GM23338 (cell line): ENCODE measurements at regions not wholly inside any gene's neighbourhood (a gene's known extent, or its start where the extent isn't known, plus 50 kb on each side); places are given as distances from the start of the nearest gene placed in this dataset.

ENCODE experiments used
- ATAC-seq: fragments of 200-7000 bp; cut with Tn5 transposase; 3 replicates; pipeline ENCODE4 v1.9.1; 2020
- DNase-seq: peaks from one replicate; pipeline ENCODE4 v3.0.0-alpha.2; 2015; ENCODE audit warnings: low spot score
- H2AFZ ChIP-seq: fragments of 200-600 bp; sonication (generic); 2 replicates; pipeline ENCODE4 v1.8.0; 2016; ENCODE audit warnings: antibody characterized with exemption, mild to moderate bottlenecking, moderate library complexity
- H3F3A ChIP-seq: fragments of 200-600 bp; sonication (generic); replicated peaks from 2 replicates; pipeline ENCODE4 v1.8.0; 2017; ENCODE audit warnings: antibody characterized with exemption, mixed run types, low read depth
- H3K27ac ChIP-seq: fragments of 200-600 bp; sonication (generic); 2 replicates; pipeline ENCODE4 v1.6.1; 2016; ENCODE audit warnings: low read depth
- H3K27me3 ChIP-seq: fragments of 200-600 bp; sonication (generic); 2 replicates; pipeline ENCODE4 v1.8.0; 2016; ENCODE audit warnings: mild to moderate bottlenecking, mixed run types, moderate library complexity; ENCODE audit not compliant: insufficient read depth
- H3K36me3 ChIP-seq: fragments of 200-600 bp; sonication (generic); 2 replicates; pipeline ENCODE4 v1.8.0; 2016; ENCODE audit warnings: mild to moderate bottlenecking; ENCODE audit not compliant: insufficient read depth
- H3K4me1 ChIP-seq: fragments of 200-600 bp; sonication (generic); 2 replicates; pipeline ENCODE4 v1.8.0; 2016; ENCODE audit warnings: mild to moderate bottlenecking, moderate library complexity; ENCODE audit not compliant: insufficient read depth
- H3K4me2 ChIP-seq: fragments of 200-600 bp; sonication (generic); 2 replicates; pipeline ENCODE4 v1.7.1; 2017; ENCODE audit warnings: mixed run types
- H3K4me3 ChIP-seq: fragments of 200-600 bp; sonication (generic); 2 replicates; pipeline ENCODE4 v1.6.1; 2016; ENCODE audit warnings: mixed run types
- H3K79me2 ChIP-seq: fragments of 200-600 bp; sonication (generic); replicated peaks from 2 replicates; pipeline ENCODE4 v1.8.0; 2017; ENCODE audit warnings: mild to moderate bottlenecking; ENCODE audit not compliant: insufficient read depth
- H3K9me2 ChIP-seq: fragments of 200-600 bp; sonication (generic); 2 replicates; pipeline ENCODE4 v1.8.0; 2017; ENCODE audit not compliant: insufficient read depth
- H4K20me1 ChIP-seq: fragments of 200-600 bp; sonication (generic); replicated peaks from 2 replicates; pipeline ENCODE4 v1.8.0; 2017; ENCODE audit warnings: mild to moderate bottlenecking; ENCODE audit not compliant: insufficient read depth
- H3K27ac Mint-ChIP-seq: 2 replicates; pipeline ENCODE4 v1.8.0; 2020; ENCODE audit warnings: inconsistent platforms, mild to moderate bottlenecking, moderate library complexity, mixed read lengths
- H3K27me3 Mint-ChIP-seq: 3 replicates; pipeline ENCODE4 v1.8.0; 2022; ENCODE audit warnings: low read depth, mild to moderate bottlenecking, moderate library complexity, mixed read lengths, inconsistent platforms; ENCODE audit not compliant: insufficient read depth, poor library complexity
- H3K36me3 Mint-ChIP-seq: 3 replicates; pipeline ENCODE4 v1.8.0; 2021; ENCODE audit warnings: low read depth, mild to moderate bottlenecking, inconsistent platforms, moderate library complexity, mixed read lengths
- H3K4me1 Mint-ChIP-seq: 3 replicates; pipeline ENCODE4 v1.8.0; 2020; ENCODE audit warnings: mild to moderate bottlenecking, inconsistent platforms, mixed read lengths
- H3K4me3 Mint-ChIP-seq: 3 replicates; pipeline ENCODE4 v1.8.0; 2021; ENCODE audit warnings: moderate library complexity, mild to moderate bottlenecking, inconsistent platforms, mixed read lengths
- H3K9me3 Mint-ChIP-seq: 3 replicates; pipeline ENCODE4 v1.8.0; 2020; ENCODE audit warnings: moderate library complexity, mild to moderate bottlenecking, inconsistent platforms, mixed read lengths
- CTCF ChIP-seq, 2 experiments: fragments of 200-600 bp in 1 of 2; sonication (generic) in 1 of 2; conservative IDR thresholded peaks; 2 replicates each; pipeline versions ENCODE4 v1.5.1 to v1.6.1; 2016 to 2017; ENCODE audit warnings: antibody characterized with exemption in 2 of 2, low read depth in 2 of 2, mild to moderate bottlenecking in 2 of 2, moderate library complexity in 1 of 2
- ETS1 ChIP-seq: IDR thresholded peaks from 2 replicates; pipeline ENCODE4 v1.6.1; 2016; ENCODE audit warnings: antibody characterized with exemption
- EZH2 ChIP-seq: fragments of 200-600 bp; sonication (generic); IDR thresholded peaks from one replicate; pipeline ENCODE4 v1.8.0; 2017; ENCODE audit warnings: antibody characterized with exemption, mild to moderate bottlenecking, low read depth; ENCODE audit not compliant: unreplicated experiment
- EZH2phosphoT487 ChIP-seq: fragments of 200-600 bp; sonication (generic); IDR thresholded peaks from one replicate; pipeline ENCODE4 v1.8.1; 2018; ENCODE audit warnings: antibody characterized with exemption; ENCODE audit not compliant: unreplicated experiment
- NANOG ChIP-seq: IDR thresholded peaks from 2 replicates; pipeline ENCODE4 v1.6.1; 2016; ENCODE audit warnings: antibody characterized with exemption, borderline replicate concordance
- POLR2AphosphoS5 ChIP-seq: IDR thresholded peaks from 2 replicates; pipeline ENCODE4 v1.6.1; 2016; ENCODE audit warnings: antibody characterized with exemption, low read depth
- REST ChIP-seq: IDR thresholded peaks from one replicate; pipeline ENCODE4 v1.6.1; 2018; ENCODE audit warnings: antibody characterized with exemption; ENCODE audit not compliant: unreplicated experiment
- STAT1 ChIP-seq: IDR thresholded peaks from one replicate; pipeline ENCODE4 v1.6.1; 2016; ENCODE audit warnings: antibody characterized with exemption; ENCODE audit not compliant: unreplicated experiment

GRCh38 chr13:50476577-50477285, 366.8 kb downstream of the DLEU7 start:
- Mint-ChIP-seq H3K36me3 (no peaks in the 10 kb centered on the region), H3K27ac (no peak overlapping the region), H3K9me3 (no peaks in the 10 kb centered on the region)

GRCh38 chr13:50481936-50482335, 361.6 kb downstream of the DLEU7 start:
- Histone ChIP-seq H4K20me1 (no peaks in the 10 kb centered on the region), H3K4me3 (no peak overlapping the region), H3K79me2 (no peaks in the 10 kb centered on the region), H3F3A (no peaks in the 10 kb centered on the region), H3K27ac (no peak overlapping the region), H2AFZ (no peak overlapping the region), H3K4me2 (no peak overlapping the region), H3K4me1 (peaks cover 7% of the 10 kb centered on the region; the same call in 1 of the 2 replicates), H3K36me3 (no peaks in the 10 kb centered on the region), H3K9me2 (no peaks in the 10 kb centered on the region), H3K27me3 (no peaks in the 10 kb centered on the region)
- no peak for ATAC-seq
- Mint-ChIP-seq H3K27me3 (no peaks in the 10 kb centered on the region), H3K27ac (no peak overlapping the region), H3K4me1 (peaks cover 8% of the 10 kb centered on the region; the same call in 2 of the 3 replicates), H3K4me3 (no peak overlapping the region), H3K36me3 (no peaks in the 10 kb centered on the region), H3K9me3 (no peaks in the 10 kb centered on the region)
- DNase-seq, result no peak
- no peak for TF ChIP-seq NANOG
- no peak for TF ChIP-seq STAT1
- TF ChIP-seq EZH2phosphoT487, result no peak
- no peak for TF ChIP-seq ETS1
- TF ChIP-seq CTCF (conservative IDR thresholded peaks at IDR 0.05; ENCODE audit: low read depth in 2 of 2), result no peak
- TF ChIP-seq EZH2, result no peak
- no peak for TF ChIP-seq REST
- no peak for TF ChIP-seq POLR2AphosphoS5

More at GRCh38 chr13:50476577-50477285, 366.8 kb downstream of the DLEU7 start:
- H3K9me2 ChIP-seq, result no peaks in the 10 kb centered on the region
- no peaks in the 10 kb centered on the region for H3F3A ChIP-seq
- no peak overlapping the region for H3K4me3 ChIP-seq
- H2AFZ ChIP-seq, result no peak overlapping the region
- Mint-ChIP-seq H3K4me3 (no peak overlapping the region), H3K27me3 (no peaks in the 10 kb centered on the region), H3K4me1 (no peaks in the 10 kb centered on the region)
- no peaks in the 10 kb centered on the region for H3K27me3 ChIP-seq
- H3K36me3 ChIP-seq, result no peaks in the 10 kb centered on the region
- ATAC-seq, result no peak
- TF ChIP-seq POLR2AphosphoS5 (no peak), EZH2 (no peak)
- H3K4me1 ChIP-seq, result no peaks in the 10 kb centered on the region
- H3K79me2 ChIP-seq, result no peaks in the 10 kb centered on the region
- no peaks in the 10 kb centered on the region for H4K20me1 ChIP-seq
- no peak overlapping the region for H3K27ac ChIP-seq
- H3K4me2 ChIP-seq, result no peak overlapping the region
- no peak for DNase-seq
